Small intestine (tissue), 7 donors: ENCODE measurements at regions not wholly inside any gene's neighbourhood (a gene's known extent, or its start where the extent isn't known, plus 50 kb on each side); places are given as distances from the start of the nearest gene placed in this dataset.

Source experiments
- DNase-seq, 2 donors: peaks; one replicate each; pipeline versions ENCODE4 v3.0.0 to v3.0.0-alpha.2; 2013
- FAIRE-seq: peaks from 2 replicates; lab custom pipeline; 2012; peaks lifted over from hg19 to GRCh38; lab: Jason Lieb, UNC
- H3K27ac ChIP-seq, 3 donors: one replicate each; pipeline ENCODE4 v1.5.1; 2013; ENCODE audit warnings: low read length in 2 of 3, mild to moderate bottlenecking in 2 of 3, control low read depth in 1 of 3, inconsistent platforms in 1 of 3, low read depth in 1 of 3, moderate library complexity in 1 of 3
- H3K27me3 ChIP-seq, 3 donors: one replicate each; pipeline ENCODE4 v1.6.1; 2013; ENCODE audit warnings: low read length in 3 of 3, inconsistent platforms in 1 of 3; ENCODE audit not compliant: control insufficient read depth in 3 of 3, insufficient read depth in 3 of 3
- H3K36me3 ChIP-seq, 3 donors: one replicate each; pipeline ENCODE4 v1.6.1; 2013; ENCODE audit warnings: low read length in 3 of 3, inconsistent platforms in 1 of 3, low read depth in 1 of 3, mild to moderate bottlenecking in 1 of 3, moderate library complexity in 1 of 3; ENCODE audit not compliant: control insufficient read depth in 3 of 3, insufficient read depth in 2 of 3
- H3K4me1 ChIP-seq, 3 donors: one replicate each; pipeline ENCODE4 v1.6.1; 2013; ENCODE audit warnings: low read length in 2 of 3, inconsistent platforms in 1 of 3, low read depth in 1 of 3, mild to moderate bottlenecking in 1 of 3, moderate library complexity in 1 of 3; ENCODE audit not compliant: control insufficient read depth in 3 of 3, insufficient read depth in 2 of 3
- H3K4me3 ChIP-seq, 3 donors: one replicate each; pipeline ENCODE4 v1.5.1; 2013; ENCODE audit warnings: low read length in 3 of 3, control low read depth in 1 of 3, inconsistent platforms in 1 of 3, low read depth in 1 of 3, mild to moderate bottlenecking in 1 of 3, moderate library complexity in 1 of 3
- H3K9me3 ChIP-seq, 2 donors: one replicate each; pipeline ENCODE4 v1.6.1; 2013; ENCODE audit warnings: low read depth in 1 of 2, low read length in 1 of 2; ENCODE audit not compliant: control insufficient read depth in 2 of 2, insufficient read depth in 1 of 2
- WGBS, 3 donors: extraction: QIAGEN DNeasy Blood & Tissue Kit; methylation state at CpG; one replicate each; pipeline ENCODE4 v1.1.7; 2013; 5-methylcytosine and 5-hydroxymethylcytosine counted together
- donor health status: healthy with polysubstance abuse.
- donor health status: control.
- donor health status: control.
- donor health status: Bipolar disorder and iron deficiency.
- donor health status: healthy.

DNA sequence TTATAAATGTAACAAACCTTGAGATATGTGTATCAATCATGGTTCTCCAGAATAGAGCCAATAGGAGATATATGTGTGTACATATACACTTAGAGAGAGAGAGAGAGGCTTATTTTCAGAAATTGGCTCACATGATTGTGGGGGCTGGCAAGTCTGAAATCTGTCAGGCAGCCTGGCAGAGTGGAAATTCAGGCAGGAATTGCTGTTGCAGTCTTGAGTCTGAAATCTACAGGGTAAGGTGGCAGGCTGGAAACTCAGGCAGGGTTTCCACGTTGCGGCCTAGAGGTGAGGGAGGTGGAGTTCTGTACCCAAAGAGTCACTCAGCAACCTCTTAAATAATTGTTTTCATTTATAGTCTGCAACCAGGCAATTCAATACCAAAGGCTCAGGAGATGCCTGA, 218.4 kb downstream of the B3GLCT start:
- no peaks in the 10 kb centered on the region for H3K9me3 ChIP-seq
- 90 to 92% (median 90%) methylated on average over 2 of the region's 2 CpGs for WGBS, 3 donors
- H3K27ac ChIP-seq = no peak overlapping the region
- FAIRE-seq (no peak), DNase-seq (no peak)
- H3K27me3 ChIP-seq = peaks cover 0 to 2% (median 0%) of the 10 kb centered on the region in 3 donors
- no peaks in the 10 kb centered on the region for H3K4me1 ChIP-seq
- no peaks in the 10 kb centered on the region for H3K36me3 ChIP-seq
- H3K4me3 ChIP-seq = no peak overlapping the region

DNA sequence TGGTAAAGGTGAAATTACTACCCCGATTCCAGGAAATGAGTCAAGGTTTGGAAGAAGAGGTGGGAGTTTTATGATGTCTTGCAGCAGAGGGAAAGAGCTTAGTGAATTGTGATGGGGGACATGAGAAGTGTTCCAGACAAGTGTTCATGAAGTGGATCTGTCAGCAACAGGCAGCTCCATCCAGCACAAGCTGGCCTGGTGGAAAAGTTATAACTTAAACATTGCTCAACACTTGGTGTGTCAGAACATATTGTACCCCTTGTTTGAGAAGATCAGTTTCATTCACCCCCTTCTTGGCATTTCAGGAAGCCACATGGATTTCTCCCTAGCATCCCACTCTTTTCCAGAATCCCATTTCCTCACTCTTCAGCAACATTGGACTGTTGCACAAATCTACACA, 222.0 kb downstream of the B3GLCT start:
- no peak for DNase-seq
- Histone ChIP-seq H3K36me3 (no peaks in the 10 kb centered on the region), H3K4me3 (no peak overlapping the region), H3K27me3 (no peaks in the 10 kb centered on the region), H3K27ac (no peak overlapping the region), H3K4me1 (no peaks in the 10 kb centered on the region), H3K9me3 (no peaks in the 10 kb centered on the region)
- no peak for FAIRE-seq
- 57 to 75% (median 71%) methylated on average over 1 of the region's 1 CpG for WGBS, 3 donors

DNA sequence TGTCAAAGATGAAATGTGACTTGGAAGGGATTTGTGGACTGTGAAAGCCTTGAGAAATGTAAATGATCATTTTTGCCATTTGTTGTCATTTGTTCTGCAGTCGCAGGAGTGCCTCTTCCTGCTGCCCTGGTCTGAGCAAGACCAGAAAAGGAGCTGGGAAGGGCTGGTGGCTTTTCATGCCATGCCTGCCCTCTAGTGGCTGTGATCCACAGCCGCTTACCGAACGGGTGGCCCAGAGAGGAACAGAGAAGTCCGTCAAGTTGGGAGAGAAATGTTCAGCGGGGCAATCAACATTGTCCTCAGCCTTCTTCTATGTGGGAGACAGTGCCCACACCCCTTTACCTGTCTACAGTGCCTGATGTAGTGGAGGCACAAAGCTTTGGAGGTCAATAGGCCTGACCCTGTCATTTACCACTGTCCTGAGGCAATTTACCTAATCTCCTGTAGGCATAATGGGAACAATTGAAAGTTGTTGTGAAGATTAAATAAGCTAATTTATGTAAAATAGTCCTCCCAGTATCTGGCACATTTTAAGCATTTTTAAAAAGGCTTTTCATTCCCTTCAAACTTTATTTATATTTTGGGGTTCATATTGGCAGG, 224.5 kb downstream of the B3GLCT start:
- WGBS, 3 donors = 1 to 4% (median 2%) methylated on average over 6 of the region's 6 CpGs
- H3K4me1 ChIP-seq = no peaks in the 10 kb centered on the region
- no peaks in the 10 kb centered on the region for H3K27me3 ChIP-seq
- DNase-seq (peak; percentile 72 to 75), FAIRE-seq (no peak)
- H3K4me3 ChIP-seq = no peak overlapping the region
- no peaks in the 10 kb centered on the region for H3K36me3 ChIP-seq
- H3K9me3 ChIP-seq = no peaks in the 10 kb centered on the region
- H3K27ac ChIP-seq = no peak overlapping the region

DNA sequence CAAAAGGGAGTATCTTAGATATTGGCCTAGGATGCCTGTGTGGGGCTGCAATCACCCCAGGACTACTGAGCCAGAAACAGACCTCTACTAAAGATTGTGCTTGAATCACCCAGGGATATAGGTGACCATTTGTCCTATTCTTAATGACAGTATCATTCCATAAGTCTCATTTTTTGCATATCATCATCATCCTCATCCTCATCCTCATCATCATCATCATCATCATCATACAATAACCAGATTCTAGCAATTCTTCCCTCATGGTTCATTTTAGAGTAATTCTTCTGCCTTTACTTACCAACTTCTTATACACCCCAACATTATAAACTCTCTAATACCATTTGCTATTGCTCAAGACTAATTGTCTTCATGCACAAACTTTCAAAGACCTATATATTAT, 226.6 kb downstream of the B3GLCT start:
- DNase-seq (no peak), FAIRE-seq (no peak)
- H3K4me3 ChIP-seq = no peak overlapping the region
- no peaks in the 10 kb centered on the region for H3K4me1 ChIP-seq
- H3K9me3 ChIP-seq = no peaks in the 10 kb centered on the region
- H3K36me3 ChIP-seq = no peaks in the 10 kb centered on the region
- no peak overlapping the region for H3K27ac ChIP-seq
- H3K27me3 ChIP-seq = no peaks in the 10 kb centered on the region

DNA sequence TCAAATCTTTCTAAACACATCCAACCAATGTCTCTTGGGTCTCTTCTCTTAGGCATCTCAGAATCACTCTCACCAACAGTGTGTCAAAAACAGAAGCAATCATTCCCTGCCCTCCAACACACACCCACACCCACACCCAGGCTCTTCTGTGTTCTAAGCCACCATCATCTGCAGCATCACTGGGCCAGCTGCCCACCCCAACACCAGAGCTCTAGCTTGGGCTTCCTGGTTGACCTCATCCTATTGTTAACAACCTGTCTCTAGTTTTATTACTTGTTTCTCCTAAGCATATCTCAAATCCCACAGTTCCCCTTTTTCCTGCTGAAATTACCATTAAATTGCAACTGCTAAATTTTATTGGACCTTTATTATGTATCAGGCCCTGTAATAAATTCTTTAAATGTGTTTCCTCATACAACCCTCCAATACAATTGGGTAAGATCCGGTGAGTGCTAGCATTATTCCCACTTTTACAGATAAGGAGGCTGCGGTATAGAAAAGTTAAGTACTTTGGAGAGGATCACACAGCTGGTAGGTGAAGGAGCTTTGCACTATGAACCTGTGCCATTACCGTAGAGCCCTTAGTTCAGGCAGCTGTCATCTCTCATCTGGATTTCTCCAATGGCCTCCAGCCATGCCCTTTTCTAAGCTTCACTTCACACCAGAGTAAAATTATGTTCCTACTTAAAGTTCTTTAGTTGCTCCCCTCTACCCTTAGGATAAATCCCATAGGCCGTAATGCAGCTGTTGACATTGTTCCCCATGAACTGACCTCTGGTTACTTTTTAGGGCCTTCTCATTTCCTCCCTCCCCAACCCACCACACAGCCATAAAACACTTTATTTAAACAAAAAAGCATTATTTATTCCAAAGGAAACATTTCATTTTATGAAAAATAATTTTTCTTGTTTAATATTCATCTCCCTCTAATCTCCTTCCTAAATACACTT, 227.7 kb downstream of the B3GLCT start:
- DNase-seq = no peak
- Histone ChIP-seq H3K4me3 (no peak overlapping the region), H3K27ac (no peak overlapping the region), H3K4me1 (no peaks in the 10 kb centered on the region), H3K27me3 (no peaks in the 10 kb centered on the region), H3K36me3 (no peaks in the 10 kb centered on the region), H3K9me3 (no peaks in the 10 kb centered on the region)
- FAIRE-seq = no peak
- WGBS, 3 donors = 24 to 52% (median 34%) methylated on average over 4 of the region's 4 CpGs

DNA sequence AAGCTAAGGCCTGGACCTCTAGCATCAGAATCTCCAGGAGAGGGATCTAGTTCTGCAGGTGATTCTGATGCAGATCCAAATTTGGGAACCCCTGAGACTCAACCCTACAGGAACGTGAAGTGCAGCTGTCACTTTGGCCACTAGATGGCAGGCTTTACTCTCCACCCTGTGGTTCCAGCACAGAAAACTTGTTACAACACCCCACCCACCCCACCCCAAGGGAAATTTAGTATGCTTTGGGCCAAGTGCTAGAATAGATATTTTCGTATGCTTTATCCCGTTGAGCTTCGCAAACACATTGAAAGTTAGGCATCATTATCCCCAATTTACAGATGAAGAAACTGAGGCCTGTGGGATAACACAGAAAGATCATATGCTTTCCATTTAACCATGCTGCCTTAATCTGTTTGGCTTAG, 232.0 kb downstream of the B3GLCT start:
- DNase-seq (peak; percentile 17 to 42), FAIRE-seq (no peak)
- WGBS, 3 donors = 37 to 49% (median 42%) methylated on average over 4 of the region's 4 CpGs
- Histone ChIP-seq H3K36me3 (no peaks in the 10 kb centered on the region), H3K4me3 (no peak overlapping the region), H3K27ac (no peak overlapping the region), H3K9me3 (peaks cover 0 to 7% of the 10 kb centered on the region in 2 donors), H3K27me3 (no peaks in the 10 kb centered on the region), H3K4me1 (no peaks in the 10 kb centered on the region)

DNA sequence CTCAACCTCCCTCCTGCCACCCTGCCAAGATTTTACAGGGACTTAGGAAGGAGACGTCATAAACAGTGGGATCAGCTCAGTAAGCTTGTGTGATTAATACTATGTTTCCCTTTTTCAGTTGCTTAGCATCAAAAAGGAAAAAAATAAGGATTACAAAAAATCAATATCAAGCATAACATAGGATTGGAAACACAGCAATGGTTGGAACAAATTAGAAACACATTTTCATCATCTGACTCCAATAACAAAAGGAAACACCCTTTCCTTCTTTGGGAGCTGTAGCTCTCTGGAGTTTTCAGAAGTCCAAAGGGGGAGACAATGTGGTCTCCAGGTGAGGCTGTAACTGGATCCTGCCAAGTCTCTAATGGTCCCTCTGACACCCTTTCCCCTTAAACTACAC, 233.4 kb downstream of the B3GLCT start:
- Histone ChIP-seq H3K4me3 (no peak overlapping the region), H3K9me3 (peaks cover 0 to 7% of the 10 kb centered on the region in 2 donors), H3K36me3 (no peaks in the 10 kb centered on the region), H3K4me1 (no peaks in the 10 kb centered on the region), H3K27me3 (no peaks in the 10 kb centered on the region), H3K27ac (no peak overlapping the region)
- FAIRE-seq (no peak), DNase-seq (no peak)
- 32 to 56% (median 50%) methylated on average over 1 of the region's 1 CpG for WGBS, 3 donors

DNA sequence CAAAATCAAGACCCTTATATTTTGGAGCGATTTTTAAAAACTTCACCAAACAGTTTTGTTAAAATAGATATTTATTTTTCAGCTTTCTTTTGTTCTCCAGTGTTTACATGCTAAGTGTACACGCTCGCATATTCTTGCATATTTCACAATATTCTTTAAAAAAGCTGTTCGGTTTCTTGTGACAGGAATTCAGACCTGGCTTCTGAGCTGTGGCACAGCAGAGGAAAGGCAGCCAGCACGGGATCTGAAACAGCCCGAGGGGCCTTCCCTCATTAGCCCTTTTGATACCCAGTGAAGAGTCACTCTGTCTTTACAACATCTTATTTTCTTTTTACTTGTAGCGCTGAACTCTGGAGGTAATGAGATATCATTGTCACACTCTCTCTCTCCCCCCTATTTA, 234.0 kb downstream of the B3GLCT start:
- Histone ChIP-seq H3K27me3 (no peaks in the 10 kb centered on the region), H3K4me1 (no peaks in the 10 kb centered on the region), H3K4me3 (no peak overlapping the region), H3K27ac (no peak overlapping the region), H3K9me3 (peaks cover 0 to 7% of the 10 kb centered on the region in 2 donors), H3K36me3 (no peaks in the 10 kb centered on the region)
- WGBS, 3 donors = 78 to 79% (median 79%) methylated on average over 7 of the region's 7 CpGs
- no peak for FAIRE-seq
- DNase-seq = no peak
